ENCODE measurements at regions not wholly inside any gene's neighbourhood (a gene's known extent, or its start where the extent isn't known, plus 50 kb on each side); places are given as distances from the start of the nearest gene placed in this dataset.

GRCh38 chr20:23254505-23254904 is 96.1 kb upstream of the NXT1 start:
- no peak for DNase-seq (ENCODE audit: extremely low read depth, low read depth, low spot score)

GRCh38 chr20:23254034-23254433 is 96.6 kb upstream of the NXT1 start:
- no peak for DNase-seq (ENCODE audit: extremely low read depth, low read depth, low spot score)

- DNase-seq (ENCODE audit: extremely low read depth, low read depth, low spot score): no peak
Observed at GRCh38 chr20:23253524-23253923, 97.1 kb upstream of the NXT1 start.

- DNase-seq (ENCODE audit: extremely low read depth, low read depth, low spot score): no peak
Observed at GRCh38 chr20:23251779-23252178, 98.8 kb upstream of the NXT1 start.

GRCh38 chr20:23249541-23249940 is 101.0 kb upstream of the NXT1 start:
- no peak for DNase-seq (ENCODE audit: extremely low read depth, low read depth, low spot score)

GRCh38 chr20:23248461-23248882 is 102.1 kb upstream of the NXT1 start:
- no peak for DNase-seq (ENCODE audit: extremely low read depth, low read depth, low spot score)

GRCh38 chr20:23246717-23247664 is 103.6 kb upstream of the NXT1 start:
- DNase-seq (ENCODE audit: extremely low read depth, low read depth, low spot score): no peak

GRCh38 chr20:23245553-23246181 is 104.9 kb upstream of the NXT1 start:
- DNase-seq (ENCODE audit: extremely low read depth, low read depth, low spot score): no peak

GRCh38 chr20:23244916-23245552 is 105.6 kb upstream of the NXT1 start:
- no peak for DNase-seq (ENCODE audit: extremely low read depth, low read depth, low spot score)

- DNase-seq (ENCODE audit: extremely low read depth, low read depth, low spot score): no peak
Observed at GRCh38 chr20:23244156-23244915, 106.3 kb upstream of the NXT1 start.

- no peak for DNase-seq (ENCODE audit: extremely low read depth, low read depth, low spot score)
Observed at GRCh38 chr20:23243791-23244155, 106.8 kb upstream of the NXT1 start.

- DNase-seq (ENCODE audit: extremely low read depth, low read depth, low spot score): no peak
Observed at GRCh38 chr20:23242556-23243180, 107.9 kb upstream of the NXT1 start.

- DNase-seq (ENCODE audit: extremely low read depth, low read depth, low spot score): no peak
Observed at GRCh38 chr20:23242104-23242503, 108.5 kb upstream of the NXT1 start.

GRCh38 chr20:23241416-23241815 is 109.2 kb upstream of the NXT1 start:
- no peak for DNase-seq (ENCODE audit: extremely low read depth, low read depth, low spot score)

- DNase-seq (ENCODE audit: extremely low read depth, low read depth, low spot score): no peak
Observed at GRCh38 chr20:23240519-23240918, 110.1 kb upstream of the NXT1 start.

GRCh38 chr20:23237201-23237600 is 113.4 kb upstream of the NXT1 start:
- DNase-seq (ENCODE audit: extremely low read depth, low read depth, low spot score): no peak

GRCh38 chr20:23235173-23236027 is 115.2 kb upstream of the NXT1 start:
- no peak for DNase-seq (ENCODE audit: extremely low read depth, low read depth, low spot score)

- no peak for DNase-seq (ENCODE audit: extremely low read depth, low read depth, low spot score)
Observed at GRCh38 chr20:23234311-23235078, 116.1 kb upstream of the NXT1 start.

GRCh38 chr20:23233341-23233740 is 117.2 kb upstream of the NXT1 start:
- DNase-seq (ENCODE audit: extremely low read depth, low read depth, low spot score): no peak
